GM21737 (cell line): ENCODE measurements at regions not wholly inside any gene's neighbourhood (a gene's known extent, or its start where the extent isn't known, plus 50 kb on each side); places are given as distances from the start of the nearest gene placed in this dataset.
"Not testable (repeated sequence)": the region's sequence is repeated elsewhere in the genome, so short reads cannot be mapped to it uniquely, and the experiment has no call there.

Experiments
- ATAC-seq: cut with Tn5 transposase; IDR thresholded peaks from one replicate; pipeline ENCODE4 v1.9.1; 2021; ENCODE audit warnings: mild to moderate bottlenecking, moderate library complexity; ENCODE audit not compliant: unreplicated experiment

- no peak for ATAC-seq
Measured at GRCh38 chr9:754150-754931, 87.2 kb upstream of the DMRT1 start.

- ATAC-seq = no peak
Measured at GRCh38 chr9:755454-756381, 85.8 kb upstream of the DMRT1 start.

- no peak for ATAC-seq
Measured at GRCh38 chr9:757246-757881, 84.1 kb upstream of the DMRT1 start.

GRCh38 chr9:758146-758545, 83.4 kb upstream of the DMRT1 start:
- ATAC-seq = no peak

- no peak for ATAC-seq
Measured at GRCh38 chr9:759541-759940, 82.0 kb upstream of the DMRT1 start.

- no peak for ATAC-seq
Measured at GRCh38 chr9:759983-760736, 81.3 kb upstream of the DMRT1 start.

GRCh38 chr9:761176-761792, 80.2 kb upstream of the DMRT1 start:
- ATAC-seq = no peak

GRCh38 chr9:761793-762560, 79.5 kb upstream of the DMRT1 start:
- no peak for ATAC-seq

- ATAC-seq = no peak
Measured at GRCh38 chr9:763692-764091, 77.8 kb upstream of the DMRT1 start.

GRCh38 chr9:764105-764524, 77.4 kb upstream of the DMRT1 start:
- peak; percentile 77 for ATAC-seq

GRCh38 chr9:764986-765385, 76.5 kb upstream of the DMRT1 start:
- ATAC-seq = no peak

GRCh38 chr9:767061-767561, 74.4 kb upstream of the DMRT1 start:
- ATAC-seq = not testable (repeated sequence)

- ATAC-seq = no peak
Measured at GRCh38 chr9:776086-776485, 65.4 kb upstream of the DMRT1 start.

GRCh38 chr9:777978-778377, 63.5 kb upstream of the DMRT1 start:
- ATAC-seq = no peak

GRCh38 chr9:784202-784601, 57.3 kb upstream of the DMRT1 start:
- ATAC-seq = no peak

GRCh38 chr9:784916-785315, 56.6 kb upstream of the DMRT1 start:
- ATAC-seq = no peak

- no peak for ATAC-seq
Measured at GRCh38 chr9:785997-786396, 55.5 kb upstream of the DMRT1 start.

GRCh38 chr9:786405-786804, 55.1 kb upstream of the DMRT1 start:
- ATAC-seq = no peak

GRCh38 chr9:788777-789176, 52.7 kb upstream of the DMRT1 start:
- ATAC-seq = no peak
